Loucy (cell line): ENCODE measurements at regions not wholly inside any gene's neighbourhood (a gene's known extent, or its start where the extent isn't known, plus 50 kb on each side); places are given as distances from the start of the nearest gene placed in this dataset.

Experiments used
- H2AFZ ChIP-seq: fragments of 200-600 bp; sonication (generic); 2 replicates; pipeline ENCODE4 v1.6.0; 2016; ENCODE audit warnings: antibody characterized with exemption, mild to moderate bottlenecking, low read length, moderate library complexity
- H3F3A ChIP-seq: fragments of 200-600 bp; 2 replicates; pipeline ENCODE4 v1.6.0; 2016; ENCODE audit warnings: antibody characterized with exemption, low read depth, mild to moderate bottlenecking
- H3K27me3 ChIP-seq: fragments of 200-600 bp; sonication (generic); 2 replicates; pipeline ENCODE4 v1.6.1; 2014; ENCODE audit warnings: low read length, mild to moderate bottlenecking; ENCODE audit not compliant: insufficient read depth, poor library complexity, severe bottlenecking
- H3K36me3 ChIP-seq: fragments of 200-600 bp; sonication (generic); 2 replicates; pipeline ENCODE4 v1.6.1; 2016; ENCODE audit warnings: low read length; ENCODE audit not compliant: insufficient read depth
- H3K4me1 ChIP-seq: fragments of 200-600 bp; sonication (generic); 2 replicates; pipeline ENCODE4 v1.5.1; 2014; ENCODE audit warnings: low read length, mild to moderate bottlenecking; ENCODE audit not compliant: insufficient read depth, poor library complexity, severe bottlenecking
- H3K4me2 ChIP-seq: fragments of 200-600 bp; sonication (generic); 2 replicates; pipeline ENCODE4 v1.6.0; 2014; ENCODE audit warnings: antibody characterized with exemption, low read length, low read depth, mild to moderate bottlenecking; ENCODE audit not compliant: poor library complexity, severe bottlenecking
- H3K4me3 ChIP-seq: fragments of 200-600 bp; sonication (generic); 2 replicates; pipeline ENCODE4 v1.5.1; 2014; ENCODE audit warnings: low read length, mild to moderate bottlenecking, mixed read lengths; ENCODE audit not compliant: poor library complexity, severe bottlenecking
- H3K79me2 ChIP-seq: fragments of 200-600 bp; sonication (generic); 2 replicates; pipeline ENCODE4 v1.6.1; 2014; ENCODE audit warnings: low read length; ENCODE audit not compliant: insufficient read depth
- H3K9ac ChIP-seq: fragments of 200-600 bp; sonication (generic); 2 replicates; pipeline ENCODE4 v1.6.0; 2014; ENCODE audit warnings: mild to moderate bottlenecking, low read depth, low read length, moderate library complexity; ENCODE audit not compliant: poor library complexity, severe bottlenecking
- H3K9me2 ChIP-seq: fragments of 200-600 bp; sonication (generic); replicated peaks from 2 replicates; pipeline ENCODE4 v1.6.1; 2016; ENCODE audit warnings: low read depth, low read length, mixed read lengths
- H3K9me3 ChIP-seq: fragments of 200-600 bp; sonication (generic); 2 replicates; pipeline ENCODE4 v1.6.1; 2014; ENCODE audit warnings: mild to moderate bottlenecking, antibody characterized with exemption, low read length, low read depth; ENCODE audit not compliant: insufficient read depth
- H4K20me1 ChIP-seq: fragments of 200-600 bp; sonication (generic); 2 replicates; pipeline ENCODE4 v1.6.0; 2014; ENCODE audit warnings: antibody characterized with exemption, low read length, mild to moderate bottlenecking; ENCODE audit not compliant: insufficient read depth, poor library complexity, severe bottlenecking
- CTCF ChIP-seq: fragments of 200-600 bp; sonication (generic); conservative IDR thresholded peaks from 2 replicates; pipeline ENCODE4 v1.5.1; 2014; ENCODE audit warnings: mild to moderate bottlenecking, antibody characterized with exemption, low read length
- EZH2phosphoT487 ChIP-seq: fragments of 200-600 bp; IDR thresholded peaks from 2 replicates; pipeline ENCODE4 v1.6.1; 2018; ENCODE audit warnings: antibody characterized with exemption, mild to moderate bottlenecking, moderate library complexity, borderline replicate concordance

- H3K9me3 ChIP-seq, result no peaks in the 10 kb centered on the region
- H3K4me2 ChIP-seq, result no peak overlapping the region
- no peaks in the 10 kb centered on the region for H4K20me1 ChIP-seq
- no peaks in the 10 kb centered on the region for H3K36me3 ChIP-seq
- H3F3A ChIP-seq, result no peaks in the 10 kb centered on the region
- TF ChIP-seq EZH2phosphoT487 (no peak), CTCF (no peak)
- H3K9ac ChIP-seq, result no peak overlapping the region
- no peaks in the 10 kb centered on the region for H3K4me1 ChIP-seq
- no peak overlapping the region for H3K4me3 ChIP-seq
- H3K9me2 ChIP-seq, result no peaks in the 10 kb centered on the region
- no peak overlapping the region for H2AFZ ChIP-seq
- H3K79me2 ChIP-seq, result no peaks in the 10 kb centered on the region
- no peaks in the 10 kb centered on the region for H3K27me3 ChIP-seq
These were observed 1241.7 kb downstream of the REEP3 start for GRCh38 chr10:64762861-64763260.

GRCh38 chr10:64765498-64765897 is 1244.3 kb downstream of the REEP3 start:
- H3K4me3 ChIP-seq, result no peak overlapping the region
- H3K79me2 ChIP-seq, result no peaks in the 10 kb centered on the region
- no peak overlapping the region for H3K4me2 ChIP-seq
- H4K20me1 ChIP-seq, result no peaks in the 10 kb centered on the region
- no peak for TF ChIP-seq EZH2phosphoT487
- no peak for TF ChIP-seq CTCF
- H3F3A ChIP-seq, result no peaks in the 10 kb centered on the region
- no peak overlapping the region for H2AFZ ChIP-seq
- no peaks in the 10 kb centered on the region for H3K36me3 ChIP-seq
- H3K4me1 ChIP-seq, result no peaks in the 10 kb centered on the region
- H3K9me3 ChIP-seq, result no peaks in the 10 kb centered on the region
- no peaks in the 10 kb centered on the region for H3K9me2 ChIP-seq
- H3K9ac ChIP-seq, result no peak overlapping the region
- no peaks in the 10 kb centered on the region for H3K27me3 ChIP-seq

- Histone ChIP-seq H3K4me2 (no peak overlapping the region), H2AFZ (no peak overlapping the region), H4K20me1 (no peaks in the 10 kb centered on the region), H3K27me3 (no peaks in the 10 kb centered on the region), H3K9me3 (no peaks in the 10 kb centered on the region), H3K9me2 (no peaks in the 10 kb centered on the region), H3K4me3 (no peak overlapping the region), H3K4me1 (no peaks in the 10 kb centered on the region), H3K36me3 (no peaks in the 10 kb centered on the region), H3K79me2 (no peaks in the 10 kb centered on the region), H3K9ac (no peak overlapping the region), H3F3A (no peaks in the 10 kb centered on the region)
- TF ChIP-seq CTCF (no peak), EZH2phosphoT487 (no peak)
These were observed 1250.3 kb downstream of the REEP3 start for GRCh38 chr10:64771253-64772050.
